Colonic mucosa (tissue), 4 donors: ENCODE measurements at regions not wholly inside any gene's neighbourhood (a gene's known extent, or its start where the extent isn't known, plus 50 kb on each side); places are given as distances from the start of the nearest gene placed in this dataset.

Experiments
- DNase-seq: peaks from one replicate; pipeline ENCODE4 v3.0.0-alpha.2; 2020
- H3K27ac ChIP-seq: fragments of 200-600 bp; one replicate; pipeline ENCODE4 v1.8.0; 2021
- H3K27me3 ChIP-seq: fragments of 200-600 bp; one replicate; pipeline ENCODE4 v1.8.0; 2021
- H3K36me3 ChIP-seq: fragments of 200-600 bp; one replicate; pipeline ENCODE4 v1.8.0; 2021
- H3K4me1 ChIP-seq: fragments of 200-600 bp; one replicate; pipeline ENCODE4 v1.8.0; 2021; ENCODE audit warnings: mild to moderate bottlenecking
- H3K4me3 ChIP-seq: fragments of 200-600 bp; one replicate; pipeline ENCODE4 v1.8.0; 2021
- H3K9ac ChIP-seq, 2 donors: one replicate each; pipeline ENCODE4 v1.7.0; 2013; ENCODE audit warnings: control low read depth in 2 of 2, low read depth in 2 of 2, low read length in 2 of 2
- H3K9me3 ChIP-seq: fragments of 200-600 bp; one replicate; pipeline ENCODE4 v1.8.0; 2021
- intact Hi-C: fragments of 100-400 bp; cut with DNase I; formaldehyde crosslinking; loops from one replicate; pipeline ENCODE4 v1.14.1; 2022
- TF ChIP-seq, protein P1 (sequence below): fragments of 200-600 bp; IDR thresholded peaks from one replicate; pipeline ENCODE4 v1.8.0; 2022; ENCODE audit warnings: antibody characterized with exemption, mild to moderate bottlenecking
- donor health status: healthy.
- donor health status: DM: no; HTN: no; CAD: no.
- donor health status: DM: no; HTN: no; CAD: no.

- intact Hi-C loops = no loop called here
Measured at GRCh38 chr1:188895611-188896010, 1582.1 kb downstream of the BRINP3 start.

GRCh38 chr1:188903241-188903640 lies 1574.4 kb downstream of the BRINP3 start:
- H3K9ac ChIP-seq = no peak overlapping the region
- TF ChIP-seq, protein P1, sequence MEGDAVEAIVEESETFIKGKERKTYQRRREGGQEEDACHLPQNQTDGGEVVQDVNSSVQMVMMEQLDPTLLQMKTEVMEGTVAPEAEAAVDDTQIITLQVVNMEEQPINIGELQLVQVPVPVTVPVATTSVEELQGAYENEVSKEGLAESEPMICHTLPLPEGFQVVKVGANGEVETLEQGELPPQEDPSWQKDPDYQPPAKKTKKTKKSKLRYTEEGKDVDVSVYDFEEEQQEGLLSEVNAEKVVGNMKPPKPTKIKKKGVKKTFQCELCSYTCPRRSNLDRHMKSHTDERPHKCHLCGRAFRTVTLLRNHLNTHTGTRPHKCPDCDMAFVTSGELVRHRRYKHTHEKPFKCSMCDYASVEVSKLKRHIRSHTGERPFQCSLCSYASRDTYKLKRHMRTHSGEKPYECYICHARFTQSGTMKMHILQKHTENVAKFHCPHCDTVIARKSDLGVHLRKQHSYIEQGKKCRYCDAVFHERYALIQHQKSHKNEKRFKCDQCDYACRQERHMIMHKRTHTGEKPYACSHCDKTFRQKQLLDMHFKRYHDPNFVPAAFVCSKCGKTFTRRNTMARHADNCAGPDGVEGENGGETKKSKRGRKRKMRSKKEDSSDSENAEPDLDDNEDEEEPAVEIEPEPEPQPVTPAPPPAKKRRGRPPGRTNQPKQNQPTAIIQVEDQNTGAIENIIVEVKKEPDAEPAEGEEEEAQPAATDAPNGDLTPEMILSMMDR = no peak
- H3K36me3 ChIP-seq = no peaks in the 10 kb centered on the region
- no peak for DNase-seq
- no peak overlapping the region for H3K4me3 ChIP-seq
- H3K9me3 ChIP-seq = no peaks in the 10 kb centered on the region
- intact Hi-C loops = no loop called here
- no peaks in the 10 kb centered on the region for H3K27me3 ChIP-seq
- no peak overlapping the region for H3K27ac ChIP-seq
- no peaks in the 10 kb centered on the region for H3K4me1 ChIP-seq

More at GRCh38 chr1:188895611-188896010, 1582.1 kb downstream of the BRINP3 start:
- TF ChIP-seq, protein P1 = no peak
- no peak for DNase-seq
- Histone ChIP-seq H3K4me3 (no peak overlapping the region), H3K27me3 (no peaks in the 10 kb centered on the region), H3K9me3 (no peaks in the 10 kb centered on the region), H3K27ac (no peak overlapping the region), H3K4me1 (no peaks in the 10 kb centered on the region), H3K36me3 (no peaks in the 10 kb centered on the region), H3K9ac (no peak overlapping the region)

DNA sequence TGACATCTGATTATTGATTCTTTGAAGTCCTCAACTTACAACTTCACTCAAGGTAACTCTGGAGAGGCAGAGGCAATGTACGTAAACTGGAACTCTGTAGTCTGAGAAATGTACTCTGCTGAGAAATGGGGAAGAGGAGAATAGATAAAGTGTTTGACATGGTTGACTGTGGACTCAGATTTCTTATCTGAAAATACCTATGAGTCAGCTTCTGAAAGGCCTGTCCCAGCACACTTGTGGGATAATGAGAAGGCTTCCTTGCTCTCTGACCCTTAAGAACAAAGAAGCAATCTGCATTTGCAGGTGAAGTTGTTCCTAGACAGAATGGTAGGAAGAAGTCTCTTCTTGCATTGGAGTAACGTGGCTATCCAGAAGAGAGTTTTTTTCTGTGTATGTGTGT lies 1573.5 kb downstream of the BRINP3 start:
- no peak overlapping the region for H3K4me3 ChIP-seq
- H3K27me3 ChIP-seq = no peaks in the 10 kb centered on the region
- TF ChIP-seq, protein P1 = no peak
- no peaks in the 10 kb centered on the region for H3K36me3 ChIP-seq
- no peaks in the 10 kb centered on the region for H3K9me3 ChIP-seq
- intact Hi-C loops = no loop called here
- H3K27ac ChIP-seq = no peak overlapping the region
- H3K4me1 ChIP-seq = no peaks in the 10 kb centered on the region
- no peak overlapping the region for H3K9ac ChIP-seq
- no peak for DNase-seq

- Histone ChIP-seq H3K9me3 (no peaks in the 10 kb centered on the region), H3K27ac (no peak overlapping the region), H3K36me3 (no peaks in the 10 kb centered on the region), H3K4me1 (no peaks in the 10 kb centered on the region), H3K27me3 (no peaks in the 10 kb centered on the region), H3K9ac (no peak overlapping the region), H3K4me3 (no peak overlapping the region)
- intact Hi-C loops = no loop called here
- TF ChIP-seq, protein P1 = no peak
- DNase-seq = no peak
Measured at GRCh38 chr1:188906921-188907641, 1570.6 kb downstream of the BRINP3 start.

- H3K27ac ChIP-seq = no peak overlapping the region
- TF ChIP-seq, protein P1 = no peak
- no peaks in the 10 kb centered on the region for H3K36me3 ChIP-seq
- no peaks in the 10 kb centered on the region for H3K27me3 ChIP-seq
- intact Hi-C loops = no loop called here
- no peaks in the 10 kb centered on the region for H3K4me1 ChIP-seq
- H3K4me3 ChIP-seq = no peak overlapping the region
- H3K9me3 ChIP-seq = no peaks in the 10 kb centered on the region
- no peak overlapping the region for H3K9ac ChIP-seq
- DNase-seq = no peak
Measured at GRCh38 chr1:188930382-188930781, 1547.3 kb downstream of the BRINP3 start.
